Loucy (cell line): ENCODE measurements at regions not wholly inside any gene's neighbourhood (a gene's known extent, or its start where the extent isn't known, plus 50 kb on each side); places are given as distances from the start of the nearest gene placed in this dataset.

Source experiments
- H2AFZ ChIP-seq: fragments of 200-600 bp; sonication (generic); 2 replicates; pipeline ENCODE4 v1.6.0; 2016; ENCODE audit warnings: antibody characterized with exemption, mild to moderate bottlenecking, low read length, moderate library complexity
- H3F3A ChIP-seq: fragments of 200-600 bp; 2 replicates; pipeline ENCODE4 v1.6.0; 2016; ENCODE audit warnings: antibody characterized with exemption, low read depth, mild to moderate bottlenecking
- H3K27me3 ChIP-seq: fragments of 200-600 bp; sonication (generic); 2 replicates; pipeline ENCODE4 v1.6.1; 2014; ENCODE audit warnings: low read length, mild to moderate bottlenecking; ENCODE audit not compliant: insufficient read depth, poor library complexity, severe bottlenecking
- H3K36me3 ChIP-seq: fragments of 200-600 bp; sonication (generic); 2 replicates; pipeline ENCODE4 v1.6.1; 2016; ENCODE audit warnings: low read length; ENCODE audit not compliant: insufficient read depth
- H3K4me1 ChIP-seq: fragments of 200-600 bp; sonication (generic); 2 replicates; pipeline ENCODE4 v1.5.1; 2014; ENCODE audit warnings: low read length, mild to moderate bottlenecking; ENCODE audit not compliant: insufficient read depth, poor library complexity, severe bottlenecking
- H3K4me2 ChIP-seq: fragments of 200-600 bp; sonication (generic); 2 replicates; pipeline ENCODE4 v1.6.0; 2014; ENCODE audit warnings: antibody characterized with exemption, low read length, low read depth, mild to moderate bottlenecking; ENCODE audit not compliant: poor library complexity, severe bottlenecking
- H3K4me3 ChIP-seq: fragments of 200-600 bp; sonication (generic); 2 replicates; pipeline ENCODE4 v1.5.1; 2014; ENCODE audit warnings: low read length, mild to moderate bottlenecking, mixed read lengths; ENCODE audit not compliant: poor library complexity, severe bottlenecking
- H3K79me2 ChIP-seq: fragments of 200-600 bp; sonication (generic); 2 replicates; pipeline ENCODE4 v1.6.1; 2014; ENCODE audit warnings: low read length; ENCODE audit not compliant: insufficient read depth
- H3K9ac ChIP-seq: fragments of 200-600 bp; sonication (generic); 2 replicates; pipeline ENCODE4 v1.6.0; 2014; ENCODE audit warnings: mild to moderate bottlenecking, low read depth, low read length, moderate library complexity; ENCODE audit not compliant: poor library complexity, severe bottlenecking
- H3K9me2 ChIP-seq: fragments of 200-600 bp; sonication (generic); replicated peaks from 2 replicates; pipeline ENCODE4 v1.6.1; 2016; ENCODE audit warnings: low read depth, low read length, mixed read lengths
- H3K9me3 ChIP-seq: fragments of 200-600 bp; sonication (generic); 2 replicates; pipeline ENCODE4 v1.6.1; 2014; ENCODE audit warnings: mild to moderate bottlenecking, antibody characterized with exemption, low read length, low read depth; ENCODE audit not compliant: insufficient read depth
- H4K20me1 ChIP-seq: fragments of 200-600 bp; sonication (generic); 2 replicates; pipeline ENCODE4 v1.6.0; 2014; ENCODE audit warnings: antibody characterized with exemption, low read length, mild to moderate bottlenecking; ENCODE audit not compliant: insufficient read depth, poor library complexity, severe bottlenecking
- EZH2phosphoT487 ChIP-seq: fragments of 200-600 bp; IDR thresholded peaks from 2 replicates; pipeline ENCODE4 v1.6.1; 2018; ENCODE audit warnings: antibody characterized with exemption, mild to moderate bottlenecking, moderate library complexity, borderline replicate concordance
- TF ChIP-seq, protein P1 (sequence below): fragments of 200-600 bp; sonication (generic); conservative IDR thresholded peaks from 2 replicates; pipeline ENCODE4 v1.5.1; 2014; ENCODE audit warnings: mild to moderate bottlenecking, antibody characterized with exemption, low read length

DNA sequence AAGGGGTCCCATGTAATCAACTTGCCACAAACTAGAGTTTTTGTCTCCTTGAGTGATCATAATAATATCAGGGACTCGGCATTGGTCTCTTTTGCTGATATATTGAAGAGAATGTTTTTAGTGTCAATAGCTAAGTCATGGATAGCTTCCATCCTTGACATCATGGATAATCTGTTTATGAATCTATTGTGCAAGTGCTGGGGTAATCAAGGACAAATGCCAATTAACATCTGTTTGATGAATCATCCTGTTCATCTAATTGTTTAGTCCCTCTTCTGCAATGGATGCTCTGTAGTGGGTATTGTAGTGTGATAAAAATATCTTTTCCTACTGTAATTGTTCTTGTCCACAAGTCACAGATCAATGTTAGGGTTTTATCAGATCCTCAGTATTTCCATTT, 607.5 kb upstream of the SEMA6A start:
- no peaks in the 10 kb centered on the region for H4K20me1 ChIP-seq
- H3K9me2 ChIP-seq = no peaks in the 10 kb centered on the region
- H3K27me3 ChIP-seq = no peaks in the 10 kb centered on the region
- no peak overlapping the region for H3K9ac ChIP-seq
- H3K9me3 ChIP-seq = no peaks in the 10 kb centered on the region
- H3K4me3 ChIP-seq = no peak overlapping the region
- TF ChIP-seq EZH2phosphoT487 = no peak
- TF ChIP-seq, protein P1, sequence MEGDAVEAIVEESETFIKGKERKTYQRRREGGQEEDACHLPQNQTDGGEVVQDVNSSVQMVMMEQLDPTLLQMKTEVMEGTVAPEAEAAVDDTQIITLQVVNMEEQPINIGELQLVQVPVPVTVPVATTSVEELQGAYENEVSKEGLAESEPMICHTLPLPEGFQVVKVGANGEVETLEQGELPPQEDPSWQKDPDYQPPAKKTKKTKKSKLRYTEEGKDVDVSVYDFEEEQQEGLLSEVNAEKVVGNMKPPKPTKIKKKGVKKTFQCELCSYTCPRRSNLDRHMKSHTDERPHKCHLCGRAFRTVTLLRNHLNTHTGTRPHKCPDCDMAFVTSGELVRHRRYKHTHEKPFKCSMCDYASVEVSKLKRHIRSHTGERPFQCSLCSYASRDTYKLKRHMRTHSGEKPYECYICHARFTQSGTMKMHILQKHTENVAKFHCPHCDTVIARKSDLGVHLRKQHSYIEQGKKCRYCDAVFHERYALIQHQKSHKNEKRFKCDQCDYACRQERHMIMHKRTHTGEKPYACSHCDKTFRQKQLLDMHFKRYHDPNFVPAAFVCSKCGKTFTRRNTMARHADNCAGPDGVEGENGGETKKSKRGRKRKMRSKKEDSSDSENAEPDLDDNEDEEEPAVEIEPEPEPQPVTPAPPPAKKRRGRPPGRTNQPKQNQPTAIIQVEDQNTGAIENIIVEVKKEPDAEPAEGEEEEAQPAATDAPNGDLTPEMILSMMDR = no peak
- no peaks in the 10 kb centered on the region for H3K79me2 ChIP-seq
- H3K4me2 ChIP-seq = no peak overlapping the region
- no peaks in the 10 kb centered on the region for H3K36me3 ChIP-seq
- no peak overlapping the region for H2AFZ ChIP-seq
- H3F3A ChIP-seq = no peaks in the 10 kb centered on the region
- no peaks in the 10 kb centered on the region for H3K4me1 ChIP-seq

DNA sequence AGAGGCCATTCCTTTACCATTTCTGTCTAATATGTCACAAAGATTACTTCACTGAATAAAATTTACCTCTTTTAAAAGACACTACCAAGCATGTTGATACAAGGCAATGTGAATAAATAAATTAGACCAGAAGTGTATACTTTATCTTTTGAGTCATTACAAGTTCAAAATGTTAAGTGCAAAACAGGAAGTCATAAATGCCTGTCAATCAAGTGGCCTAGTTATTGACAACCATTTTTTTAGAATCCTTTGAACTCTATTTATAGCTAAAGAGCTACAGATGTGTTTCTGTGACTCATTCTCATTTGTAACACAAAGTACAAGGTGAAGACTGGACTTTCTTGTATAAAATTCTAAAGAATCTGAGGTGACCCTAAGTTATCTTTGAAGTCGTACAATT, 602.7 kb upstream of the SEMA6A start:
- no peaks in the 10 kb centered on the region for H4K20me1 ChIP-seq
- H3K9me2 ChIP-seq = no peaks in the 10 kb centered on the region
- H3K27me3 ChIP-seq = no peaks in the 10 kb centered on the region
- no peaks in the 10 kb centered on the region for H3K79me2 ChIP-seq
- no peak overlapping the region for H2AFZ ChIP-seq
- no peak overlapping the region for H3K4me3 ChIP-seq
- H3K4me2 ChIP-seq = no peak overlapping the region
- H3F3A ChIP-seq = no peaks in the 10 kb centered on the region
- H3K36me3 ChIP-seq = no peaks in the 10 kb centered on the region
- H3K9ac ChIP-seq = no peak overlapping the region
- no peak for TF ChIP-seq EZH2phosphoT487
- TF ChIP-seq, protein P1 = no peak
- no peaks in the 10 kb centered on the region for H3K4me1 ChIP-seq
- no peaks in the 10 kb centered on the region for H3K9me3 ChIP-seq

DNA sequence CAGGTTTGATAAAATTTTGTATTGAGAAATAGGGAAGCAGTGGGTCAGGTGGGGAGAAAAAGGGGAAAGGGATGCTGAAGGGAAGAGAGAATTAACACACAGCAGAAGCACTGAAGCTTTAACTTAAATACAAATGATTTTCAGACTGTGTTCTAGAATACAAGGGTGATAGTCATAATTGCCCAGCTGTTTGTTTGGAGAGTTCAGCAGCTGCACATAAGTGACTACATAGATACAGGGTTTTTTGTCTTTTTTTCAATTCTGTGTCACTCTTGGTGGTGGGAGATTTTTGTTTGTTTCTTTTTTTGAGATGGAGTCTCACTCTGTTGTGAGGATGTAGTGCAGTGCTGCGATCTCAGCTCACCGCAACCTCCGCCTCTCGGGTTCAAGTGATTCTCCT, 590.4 kb upstream of the SEMA6A start:
- Histone ChIP-seq H3K4me2 (no peak overlapping the region), H3K79me2 (no peaks in the 10 kb centered on the region), H3K36me3 (no peaks in the 10 kb centered on the region), H3K4me3 (no peak overlapping the region), H4K20me1 (no peaks in the 10 kb centered on the region), H3K4me1 (no peaks in the 10 kb centered on the region), H3K9me2 (no peaks in the 10 kb centered on the region), H3K9me3 (no peaks in the 10 kb centered on the region), H3F3A (no peaks in the 10 kb centered on the region), H2AFZ (no peak overlapping the region), H3K27me3 (no peaks in the 10 kb centered on the region), H3K9ac (no peak overlapping the region)
- TF ChIP-seq, protein P1 = no peak
- no peak for TF ChIP-seq EZH2phosphoT487
